ENCODE measurements at regions not wholly inside any gene's neighbourhood (a gene's known extent, or its start where the extent isn't known, plus 50 kb on each side); places are given as distances from the start of the nearest gene placed in this dataset.

DNA sequence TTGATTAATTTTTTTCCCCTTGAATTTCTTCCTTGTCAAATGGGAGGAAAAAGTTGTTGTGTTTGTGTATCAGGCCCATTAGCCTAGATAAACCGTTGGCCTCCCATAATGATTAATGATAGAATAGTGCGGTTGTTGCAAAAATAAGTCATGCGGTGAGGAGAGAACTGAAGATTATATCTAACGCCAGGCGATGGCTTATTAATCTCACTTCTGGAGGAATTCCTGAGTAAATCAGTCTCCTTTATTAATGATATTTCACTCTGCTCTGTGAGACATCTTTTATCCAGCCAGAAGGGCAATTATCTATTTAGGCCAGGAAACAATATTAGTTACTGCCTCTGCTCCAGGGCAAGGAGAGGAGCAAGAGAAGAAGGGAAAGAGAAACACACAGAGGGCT, 107.3 kb downstream of the IRX5 start:
- Histone ChIP-seq H3K4me3 (ENCODE audit: insufficient read depth, low read length) (no peak overlapping the region), H3K79me2 (ENCODE audit: insufficient read depth, low read length) (no peaks in the 10 kb centered on the region), H3K36me3 (ENCODE audit: insufficient read depth, low read length) (no peaks in the 10 kb centered on the region), H3K9me3 (ENCODE audit: low read depth, low read length) (no peaks in the 10 kb centered on the region), H3K4me1 (ENCODE audit: insufficient read depth, low read length) (peaks cover 15% of the 10 kb centered on the region), H3K27me3 (ENCODE audit: insufficient read depth, low read length) (no peaks in the 10 kb centered on the region), H4K20me1 (ENCODE audit: insufficient read depth, low read length) (no peaks in the 10 kb centered on the region), H2AFZ (ENCODE audit: low read length) (no peak overlapping the region), H3K4me2 (ENCODE audit: insufficient read depth, low read length) (no peak overlapping the region), H3K27ac (ENCODE audit: low read depth, low read length) (no peak overlapping the region)
- TF ChIP-seq CTCF (IDR thresholded peaks at IDR 0.05; ENCODE audit: extremely low read depth, low read depth, low read length) = no peak
- no peak for DNase-seq (ENCODE audit: insufficient read length, low spot score, missing footprints)

DNA sequence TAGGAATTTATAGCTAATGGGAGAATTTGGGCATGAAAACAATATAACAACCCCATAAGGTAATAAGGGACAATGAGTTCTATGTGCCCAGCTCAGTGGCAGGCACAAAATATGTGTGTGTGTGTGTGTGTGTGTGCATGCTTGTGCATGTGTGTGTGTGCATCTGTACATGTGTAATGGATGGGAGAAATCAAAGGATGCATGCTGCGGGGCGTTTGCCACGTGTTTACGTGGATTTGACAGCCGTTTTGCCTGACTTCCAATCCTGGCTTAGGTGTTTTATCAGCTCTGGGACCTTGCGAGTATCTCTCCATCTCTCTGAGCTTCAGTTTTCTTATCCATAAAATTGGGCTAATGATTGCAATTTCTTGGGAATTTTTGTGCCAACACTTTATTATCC, 108.4 kb downstream of the IRX5 start:
- no peaks in the 10 kb centered on the region for H4K20me1 ChIP-seq (ENCODE audit: insufficient read depth, low read length)
- H2AFZ ChIP-seq (ENCODE audit: low read length) = no peak overlapping the region
- no peaks in the 10 kb centered on the region for H3K9me3 ChIP-seq (ENCODE audit: low read depth, low read length)
- peaks cover 15% of the 10 kb centered on the region for H3K4me1 ChIP-seq (ENCODE audit: insufficient read depth, low read length)
- no peak for DNase-seq (ENCODE audit: insufficient read length, low spot score, missing footprints)
- no peaks in the 10 kb centered on the region for H3K36me3 ChIP-seq (ENCODE audit: insufficient read depth, low read length)
- TF ChIP-seq CTCF (IDR thresholded peaks at IDR 0.05; ENCODE audit: extremely low read depth, low read depth, low read length) = no peak
- no peak overlapping the region for H3K4me2 ChIP-seq (ENCODE audit: insufficient read depth, low read length)
- H3K79me2 ChIP-seq (ENCODE audit: insufficient read depth, low read length) = no peaks in the 10 kb centered on the region
- no peak overlapping the region for H3K4me3 ChIP-seq (ENCODE audit: insufficient read depth, low read length)
- no peak overlapping the region for H3K27ac ChIP-seq (ENCODE audit: low read depth, low read length)
- no peaks in the 10 kb centered on the region for H3K27me3 ChIP-seq (ENCODE audit: insufficient read depth, low read length)

DNA sequence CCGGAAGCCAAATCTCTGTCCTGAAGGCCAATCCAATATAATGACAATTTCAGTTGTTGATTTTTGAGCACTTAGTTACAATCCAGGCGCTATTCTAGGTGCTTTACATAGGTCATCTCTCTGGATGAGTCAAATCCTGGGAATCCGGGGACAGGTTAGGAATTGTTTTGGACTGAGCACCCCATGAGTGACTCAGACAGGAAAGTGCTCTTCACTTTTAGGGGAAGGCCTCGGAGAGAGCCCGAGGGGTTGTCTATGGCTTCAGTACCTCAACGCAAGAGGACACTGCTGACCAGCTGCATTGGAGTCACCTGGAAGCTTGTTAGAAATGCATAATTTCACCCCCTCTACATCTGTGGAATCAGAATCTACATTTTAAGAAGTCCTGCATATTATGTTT, 108.8 kb downstream of the IRX5 start:
- H3K4me2 ChIP-seq (ENCODE audit: insufficient read depth, low read length) = no peak overlapping the region
- peaks cover 15% of the 10 kb centered on the region for H3K4me1 ChIP-seq (ENCODE audit: insufficient read depth, low read length)
- no peak overlapping the region for H2AFZ ChIP-seq (ENCODE audit: low read length)
- no peak for TF ChIP-seq CTCF (IDR thresholded peaks at IDR 0.05; ENCODE audit: extremely low read depth, low read depth, low read length)
- H3K36me3 ChIP-seq (ENCODE audit: insufficient read depth, low read length) = no peaks in the 10 kb centered on the region
- H3K9me3 ChIP-seq (ENCODE audit: low read depth, low read length) = no peaks in the 10 kb centered on the region
- no peak overlapping the region for H3K4me3 ChIP-seq (ENCODE audit: insufficient read depth, low read length)
- H3K27ac ChIP-seq (ENCODE audit: low read depth, low read length) = no peak overlapping the region
- DNase-seq (ENCODE audit: insufficient read length, low spot score, missing footprints) = no peak
- H3K27me3 ChIP-seq (ENCODE audit: insufficient read depth, low read length) = no peaks in the 10 kb centered on the region
- H3K79me2 ChIP-seq (ENCODE audit: insufficient read depth, low read length) = no peaks in the 10 kb centered on the region
- no peaks in the 10 kb centered on the region for H4K20me1 ChIP-seq (ENCODE audit: insufficient read depth, low read length)

DNA sequence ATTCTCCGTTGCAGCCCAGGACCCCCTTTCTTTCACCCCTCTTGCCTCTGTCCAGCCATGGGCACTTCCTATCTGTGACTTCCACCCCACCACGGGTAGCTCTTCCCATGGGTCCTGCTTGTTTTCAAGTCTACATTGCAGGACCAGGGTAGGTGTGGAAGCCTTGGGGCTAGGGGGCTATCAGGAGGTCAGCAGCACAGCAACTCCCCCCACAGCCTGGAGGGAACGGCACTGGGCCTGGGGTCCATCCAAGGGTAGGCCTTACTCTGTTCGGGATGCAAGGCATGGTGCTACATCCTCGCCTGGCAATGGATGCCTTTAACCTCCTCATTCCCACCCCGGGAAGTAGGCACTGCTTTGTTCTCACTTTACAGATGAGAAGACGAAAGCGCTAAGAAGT, 109.3 kb downstream of the IRX5 start:
- TF ChIP-seq CTCF (IDR thresholded peaks at IDR 0.05; ENCODE audit: extremely low read depth, low read depth, low read length) = no peak
- Histone ChIP-seq H3K36me3 (ENCODE audit: insufficient read depth, low read length) (no peaks in the 10 kb centered on the region), H3K4me1 (ENCODE audit: insufficient read depth, low read length) (peaks cover 15% of the 10 kb centered on the region), H4K20me1 (ENCODE audit: insufficient read depth, low read length) (no peaks in the 10 kb centered on the region), H3K79me2 (ENCODE audit: insufficient read depth, low read length) (no peaks in the 10 kb centered on the region), H3K4me2 (ENCODE audit: insufficient read depth, low read length) (no peak overlapping the region), H3K9me3 (ENCODE audit: low read depth, low read length) (no peaks in the 10 kb centered on the region), H2AFZ (ENCODE audit: low read length) (no peak overlapping the region), H3K27ac (ENCODE audit: low read depth, low read length) (no peak overlapping the region), H3K27me3 (ENCODE audit: insufficient read depth, low read length) (peaks cover 2% of the 10 kb centered on the region), H3K4me3 (ENCODE audit: insufficient read depth, low read length) (no peak overlapping the region)
- DNase-seq (ENCODE audit: insufficient read length, low spot score, missing footprints) = no peak
